Effector memory CD8-positive, alpha-beta T cell (primary cell): ENCODE measurements at regions not wholly inside any gene's neighbourhood (a gene's known extent, or its start where the extent isn't known, plus 50 kb on each side); places are given as distances from the start of the nearest gene placed in this dataset.

Source experiments
- ATAC-seq: fragments of 150-1000 bp; cut with Tn5 transposase; replicated peaks from 2 replicates; pipeline ENCODE4 v1.10.0; 2021; ENCODE audit warnings: mild to moderate bottlenecking, moderate library complexity
- DNase-seq, 3 experiments: peaks; one replicate each; pipeline ENCODE4 v3.0.0; 2021
- H3K27ac Mint-ChIP-seq, 2 donors: one replicate each; pipeline ENCODE4 v1.8.0; 2022; ENCODE audit warnings: mild to moderate bottlenecking in 2 of 2, mixed read lengths in 2 of 2, moderate library complexity in 2 of 2
- H3K27me3 Mint-ChIP-seq, 2 donors: one replicate each; pipeline ENCODE4 v1.8.0; 2022; ENCODE audit warnings: mixed read lengths in 2 of 2
- H3K36me3 Mint-ChIP-seq: one replicate; pipeline ENCODE4 v1.8.0; 2022; ENCODE audit warnings: mild to moderate bottlenecking, moderate library complexity, mixed read lengths; ENCODE audit not compliant: insufficient read depth
- H3K4me1 Mint-ChIP-seq, 2 donors: one replicate each; pipeline ENCODE4 v1.8.0; 2022; ENCODE audit warnings: low read depth in 2 of 2, mixed read lengths in 2 of 2
- H3K4me3 Mint-ChIP-seq, 2 donors: one replicate each; pipeline ENCODE4 v1.8.0; 2022; ENCODE audit warnings: mild to moderate bottlenecking in 2 of 2, mixed read lengths in 2 of 2, moderate library complexity in 2 of 2
- H3K9me3 Mint-ChIP-seq, 2 donors: one replicate each; pipeline ENCODE4 v1.8.0; 2022; ENCODE audit warnings: mixed read lengths in 2 of 2

GRCh38 chr22:49427941-49428340 lies 399.7 kb downstream of the BRD1 start:
- Mint-ChIP-seq H3K27ac (no peak overlapping the region), H3K4me3 (no peak overlapping the region), H3K4me1 (peaks cover 0 to 2% of the 10 kb centered on the region in 2 donors), H3K36me3 (no peaks in the 10 kb centered on the region), H3K9me3 (no peaks in the 10 kb centered on the region), H3K27me3 (peaks cover 39 to 41% of the 10 kb centered on the region in 2 donors)
- ATAC-seq (no peak), DNase-seq (no peak)

- Mint-ChIP-seq H3K36me3 (no peaks in the 10 kb centered on the region), H3K4me1 (peaks cover 0 to 2% of the 10 kb centered on the region in 2 donors), H3K4me3 (no peak overlapping the region)
Observed at GRCh38 chr22:49427341-49427740, 400.3 kb downstream of the BRD1 start.

GRCh38 chr22:49426618-49427266 lies 400.9 kb downstream of the BRD1 start:
- ATAC-seq (no peak), DNase-seq (no peak)
- H3K9me3 Mint-ChIP-seq = no peaks in the 10 kb centered on the region
- no peak overlapping the region for H3K4me3 Mint-ChIP-seq
- H3K27me3 Mint-ChIP-seq = peaks cover 39 to 41% of the 10 kb centered on the region in 2 donors
- no peak overlapping the region for H3K27ac Mint-ChIP-seq
- peaks cover 0 to 2% of the 10 kb centered on the region in 2 donors for H3K4me1 Mint-ChIP-seq
- H3K36me3 Mint-ChIP-seq = no peaks in the 10 kb centered on the region

More at GRCh38 chr22:49427341-49427740, 400.3 kb downstream of the BRD1 start:
- no peaks in the 10 kb centered on the region for H3K9me3 Mint-ChIP-seq
- no peak for DNase-seq
- ATAC-seq = no peak
- H3K27ac Mint-ChIP-seq = no peak overlapping the region
- peaks cover 39 to 41% of the 10 kb centered on the region in 2 donors for H3K27me3 Mint-ChIP-seq

- ATAC-seq = no peak
Observed at GRCh38 chr22:49426098-49426497, 401.6 kb downstream of the BRD1 start.

GRCh38 chr22:49425356-49425755 lies 402.3 kb downstream of the BRD1 start:
- Mint-ChIP-seq H3K4me3 (no peak overlapping the region), H3K4me1 (peaks cover 0 to 2% of the 10 kb centered on the region in 2 donors), H3K27ac (no peak overlapping the region), H3K36me3 (no peaks in the 10 kb centered on the region), H3K27me3 (peaks cover 31 to 48% of the 10 kb centered on the region in 2 donors), H3K9me3 (no peaks in the 10 kb centered on the region)
- ATAC-seq (no peak), DNase-seq (no peak)

More at GRCh38 chr22:49426098-49426497, 401.6 kb downstream of the BRD1 start:
- no peak for DNase-seq
- H3K27me3 Mint-ChIP-seq = peaks cover 35 to 41% of the 10 kb centered on the region in 2 donors
- no peak overlapping the region for H3K4me3 Mint-ChIP-seq
- no peaks in the 10 kb centered on the region for H3K9me3 Mint-ChIP-seq
- H3K27ac Mint-ChIP-seq = no peak overlapping the region
- no peaks in the 10 kb centered on the region for H3K36me3 Mint-ChIP-seq
- H3K4me1 Mint-ChIP-seq = peaks cover 0 to 2% of the 10 kb centered on the region in 2 donors

GRCh38 chr22:49424893-49425270 lies 402.8 kb downstream of the BRD1 start:
- peaks cover 29 to 50% of the 10 kb centered on the region in 2 donors for H3K27me3 Mint-ChIP-seq
- no peak for ATAC-seq
- no peak overlapping the region for H3K4me3 Mint-ChIP-seq
- peaks cover 0 to 2% of the 10 kb centered on the region in 2 donors for H3K4me1 Mint-ChIP-seq
- no peaks in the 10 kb centered on the region for H3K9me3 Mint-ChIP-seq
- no peak for DNase-seq
- no peaks in the 10 kb centered on the region for H3K36me3 Mint-ChIP-seq
- no peak overlapping the region for H3K27ac Mint-ChIP-seq

- H3K27me3 Mint-ChIP-seq = peaks cover 22 to 45% of the 10 kb centered on the region in 2 donors
- no peaks in the 10 kb centered on the region for H3K9me3 Mint-ChIP-seq
- peaks cover 0 to 2% of the 10 kb centered on the region in 2 donors for H3K4me1 Mint-ChIP-seq
- no peak overlapping the region for H3K4me3 Mint-ChIP-seq
- no peaks in the 10 kb centered on the region for H3K36me3 Mint-ChIP-seq
- ATAC-seq = no peak
- no peak for DNase-seq
- no peak overlapping the region for H3K27ac Mint-ChIP-seq
Observed at GRCh38 chr22:49423125-49423650, 404.5 kb downstream of the BRD1 start.

- no peak overlapping the region for H3K27ac Mint-ChIP-seq
- H3K4me1 Mint-ChIP-seq = peaks cover 0 to 2% of the 10 kb centered on the region in 2 donors
- peaks cover 17 to 40% of the 10 kb centered on the region in 2 donors for H3K27me3 Mint-ChIP-seq
- H3K4me3 Mint-ChIP-seq = no peak overlapping the region
- DNase-seq (no peak), ATAC-seq (no peak)
- no peaks in the 10 kb centered on the region for H3K36me3 Mint-ChIP-seq
- no peaks in the 10 kb centered on the region for H3K9me3 Mint-ChIP-seq
Observed at GRCh38 chr22:49422701-49423100, 405.0 kb downstream of the BRD1 start.

GRCh38 chr22:49420651-49421050 lies 407.0 kb downstream of the BRD1 start:
- Mint-ChIP-seq H3K36me3 (peaks cover 2% of the 10 kb centered on the region), H3K4me3 (no peak overlapping the region), H3K27me3 (peaks cover 14 to 44% of the 10 kb centered on the region in 2 donors), H3K4me1 (peaks cover 0 to 2% of the 10 kb centered on the region in 2 donors), H3K27ac (no peak overlapping the region), H3K9me3 (no peaks in the 10 kb centered on the region)
- DNase-seq (no peak), ATAC-seq (no peak)

GRCh38 chr22:49419661-49420060 lies 408.0 kb downstream of the BRD1 start:
- Mint-ChIP-seq H3K27me3 (peaks cover 10 to 45% of the 10 kb centered on the region in 2 donors), H3K4me3 (no peak overlapping the region), H3K4me1 (peaks cover 0 to under 1% of the 10 kb centered on the region in 2 donors), H3K27ac (no peak overlapping the region), H3K36me3 (peaks cover 2% of the 10 kb centered on the region), H3K9me3 (no peaks in the 10 kb centered on the region)
- no peak for DNase-seq
- ATAC-seq = no peak

GRCh38 chr22:49418943-49419342 lies 408.7 kb downstream of the BRD1 start:
- no peak overlapping the region for H3K4me3 Mint-ChIP-seq

GRCh38 chr22:49418341-49418894 lies 409.3 kb downstream of the BRD1 start:
- H3K27ac Mint-ChIP-seq = no peak overlapping the region

More at GRCh38 chr22:49418943-49419342, 408.7 kb downstream of the BRD1 start:
- Mint-ChIP-seq H3K27ac (no peak overlapping the region), H3K27me3 (peaks cover 3 to 41% of the 10 kb centered on the region in 2 donors), H3K36me3 (peaks cover 2% of the 10 kb centered on the region), H3K9me3 (no peaks in the 10 kb centered on the region), H3K4me1 (no peaks in the 10 kb centered on the region)
- no peak for ATAC-seq
- DNase-seq = no peak

GRCh38 chr22:49417833-49418232 lies 409.8 kb downstream of the BRD1 start:
- no peak overlapping the region for H3K4me3 Mint-ChIP-seq
- H3K4me1 Mint-ChIP-seq = no peaks in the 10 kb centered on the region
- H3K9me3 Mint-ChIP-seq = no peaks in the 10 kb centered on the region
- H3K27ac Mint-ChIP-seq = no peak overlapping the region
- no peak for ATAC-seq
- H3K27me3 Mint-ChIP-seq = peaks cover 3 to 48% of the 10 kb centered on the region in 2 donors
- H3K36me3 Mint-ChIP-seq = peaks cover 2% of the 10 kb centered on the region
- DNase-seq = no peak

More at GRCh38 chr22:49418341-49418894, 409.3 kb downstream of the BRD1 start:
- Mint-ChIP-seq H3K36me3 (peaks cover 2% of the 10 kb centered on the region), H3K4me1 (no peaks in the 10 kb centered on the region), H3K4me3 (no peak overlapping the region), H3K27me3 (peaks cover 0 to 46% of the 10 kb centered on the region in 2 donors), H3K9me3 (no peaks in the 10 kb centered on the region)
- DNase-seq (no peak), ATAC-seq (no peak)

GRCh38 chr22:49417326-49417725 lies 410.3 kb downstream of the BRD1 start:
- no peak overlapping the region for H3K27ac Mint-ChIP-seq

More at GRCh38 chr22:49417326-49417725, 410.3 kb downstream of the BRD1 start:
- Mint-ChIP-seq H3K27me3 (peaks cover 6 to 49% of the 10 kb centered on the region in 2 donors), H3K4me1 (no peaks in the 10 kb centered on the region), H3K4me3 (no peak overlapping the region), H3K9me3 (no peaks in the 10 kb centered on the region), H3K36me3 (peaks cover 2% of the 10 kb centered on the region)
- DNase-seq (no peak), ATAC-seq (no peak)
